Karpas-422 (cell line): ENCODE measurements at regions not wholly inside any gene's neighbourhood (a gene's known extent, or its start where the extent isn't known, plus 50 kb on each side); places are given as distances from the start of the nearest gene placed in this dataset.

Experiments
- DNase-seq: peaks from one replicate; pipeline ENCODE4 v3.0.0-alpha.2; 2015
- H2AFZ ChIP-seq: fragments of 200-600 bp; sonication (generic); 2 replicates; pipeline ENCODE4 v1.6.1; 2014; ENCODE audit warnings: antibody characterized with exemption, low read length, mixed read lengths
- H3K27ac ChIP-seq: fragments of 200-600 bp; sonication (generic); 2 replicates; pipeline ENCODE4 v1.5.1; 2014; ENCODE audit warnings: mild to moderate bottlenecking, low read length, moderate library complexity
- H3K27me3 ChIP-seq: fragments of 200-600 bp; sonication (generic); 2 replicates; pipeline ENCODE4 v1.6.1; 2014; ENCODE audit warnings: low read length, mixed read lengths
- H3K36me3 ChIP-seq: fragments of 200-600 bp; sonication (generic); 2 replicates; pipeline ENCODE4 v1.6.1; 2014; ENCODE audit warnings: low read length, mixed read lengths; ENCODE audit not compliant: insufficient read depth
- H3K4me1 ChIP-seq: fragments of 200-600 bp; sonication (generic); 2 replicates; pipeline ENCODE4 v1.6.1; 2014; ENCODE audit warnings: mild to moderate bottlenecking, low read length, mixed read lengths
- H3K4me2 ChIP-seq: fragments of 200-600 bp; sonication (generic); 2 replicates; pipeline ENCODE4 v1.6.1; 2014; ENCODE audit warnings: low read length, low read depth, mild to moderate bottlenecking; ENCODE audit not compliant: poor library complexity, severe bottlenecking
- H3K4me3 ChIP-seq: fragments of 200-600 bp; sonication (generic); 2 replicates; pipeline ENCODE4 v1.5.1; 2014; ENCODE audit warnings: mild to moderate bottlenecking, antibody characterized with exemption, low read length, mixed read lengths
- H3K79me2 ChIP-seq: fragments of 200-600 bp; sonication (generic); 2 replicates; pipeline ENCODE4 v1.6.1; 2014; ENCODE audit warnings: mild to moderate bottlenecking, low read length, mixed read lengths
- H3K9ac ChIP-seq: fragments of 200-600 bp; sonication (generic); 2 replicates; pipeline ENCODE4 v1.6.0; 2014; ENCODE audit warnings: low read length
- H3K9me2 ChIP-seq: fragments of 200-600 bp; sonication (generic), shearing (Covaris generic); replicated peaks from 2 replicates; pipeline ENCODE4 v1.6.0; 2014; ENCODE audit warnings: mild to moderate bottlenecking, low read length, moderate library complexity; ENCODE audit not compliant: insufficient read depth
- H3K9me3 ChIP-seq: fragments of 300-700, 200-600 bp; sonication (generic); 2 replicates; pipeline ENCODE4 v1.6.1; 2014; ENCODE audit warnings: low read length, mixed read lengths
- H4K20me1 ChIP-seq: fragments of 200-600 bp; sonication (generic); 2 replicates; pipeline ENCODE4 v1.6.1; 2014; ENCODE audit warnings: mild to moderate bottlenecking, antibody characterized with exemption, low read length, low read depth; ENCODE audit not compliant: insufficient read depth

GRCh38 chr2:61688369-61689334 lies 150.5 kb upstream of the XPO1 start:
- Histone ChIP-seq H3K9me3 (no peaks in the 10 kb centered on the region), H3K9ac (no peak overlapping the region), H3K27ac (no peak overlapping the region), H4K20me1 (no peaks in the 10 kb centered on the region), H3K9me2 (no peaks in the 10 kb centered on the region), H3K79me2 (no peaks in the 10 kb centered on the region), H3K4me2 (no peak overlapping the region), H3K27me3 (no peaks in the 10 kb centered on the region), H3K36me3 (no peaks in the 10 kb centered on the region), H3K4me3 (no peak overlapping the region), H3K4me1 (no peaks in the 10 kb centered on the region), H2AFZ (no peak overlapping the region)
- DNase-seq, result no peak

GRCh38 chr2:61679096-61679495 lies 140.9 kb upstream of the XPO1 start:
- no peaks in the 10 kb centered on the region; the same call in 1 of the 2 replicates for H3K27me3 ChIP-seq
- no peaks in the 10 kb centered on the region for H3K4me1 ChIP-seq
- no peaks in the 10 kb centered on the region for H3K36me3 ChIP-seq
- H4K20me1 ChIP-seq, result no peaks in the 10 kb centered on the region
- no peaks in the 10 kb centered on the region for H3K79me2 ChIP-seq
- no peaks in the 10 kb centered on the region for H3K9me2 ChIP-seq
- no peak overlapping the region for H3K4me2 ChIP-seq
- DNase-seq, result no peak
- H3K9me3 ChIP-seq, result peaks cover 16% of the 10 kb centered on the region
- H3K27ac ChIP-seq, result no peak overlapping the region
- H3K9ac ChIP-seq, result no peak overlapping the region
- no peak overlapping the region for H2AFZ ChIP-seq
- no peak overlapping the region for H3K4me3 ChIP-seq

DNA sequence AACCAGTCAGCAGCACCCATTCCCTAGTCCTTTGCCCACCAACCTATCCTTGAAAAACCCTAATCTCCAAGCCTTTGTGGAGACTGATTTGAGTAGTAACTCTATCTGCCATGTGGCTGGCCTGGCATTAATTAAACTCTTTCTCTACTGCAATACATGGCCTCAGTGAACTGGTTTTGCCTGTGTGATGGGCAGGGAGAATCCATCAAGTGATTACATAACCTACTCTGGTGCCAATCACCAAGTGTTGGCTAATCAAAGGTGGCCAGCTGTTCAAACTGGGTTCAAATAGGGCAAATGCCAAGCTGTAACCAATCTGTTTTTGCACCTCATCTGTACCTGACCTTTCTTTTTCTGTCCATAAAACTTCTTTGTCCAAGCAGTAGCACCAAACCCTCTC lies 139.8 kb upstream of the XPO1 start:
- Histone ChIP-seq H2AFZ (no peak overlapping the region), H3K9me3 (peaks cover 17% of the 10 kb centered on the region), H3K4me1 (no peaks in the 10 kb centered on the region), H3K9ac (no peak overlapping the region), H4K20me1 (no peaks in the 10 kb centered on the region), H3K4me2 (no peak overlapping the region), H3K9me2 (no peaks in the 10 kb centered on the region), H3K4me3 (no peak overlapping the region), H3K27me3 (no peaks in the 10 kb centered on the region; the same call in 1 of the 2 replicates), H3K79me2 (no peaks in the 10 kb centered on the region), H3K27ac (no peak overlapping the region), H3K36me3 (no peaks in the 10 kb centered on the region)
- DNase-seq, result no peak

GRCh38 chr2:61677306-61677705 lies 139.2 kb upstream of the XPO1 start:
- H3K4me1 ChIP-seq, result no peaks in the 10 kb centered on the region
- H3K4me2 ChIP-seq, result no peak overlapping the region
- DNase-seq, result peak; percentile 16
- H3K9ac ChIP-seq, result no peak overlapping the region
- no peak overlapping the region for H2AFZ ChIP-seq
- no peaks in the 10 kb centered on the region for H4K20me1 ChIP-seq
- no peaks in the 10 kb centered on the region for H3K36me3 ChIP-seq
- H3K27me3 ChIP-seq, result no peaks in the 10 kb centered on the region; the same call in 1 of the 2 replicates
- H3K4me3 ChIP-seq, result no peak overlapping the region
- H3K9me3 ChIP-seq, result peaks cover 17% of the 10 kb centered on the region
- H3K9me2 ChIP-seq, result no peaks in the 10 kb centered on the region
- no peak overlapping the region for H3K27ac ChIP-seq
- H3K79me2 ChIP-seq, result no peaks in the 10 kb centered on the region

DNA sequence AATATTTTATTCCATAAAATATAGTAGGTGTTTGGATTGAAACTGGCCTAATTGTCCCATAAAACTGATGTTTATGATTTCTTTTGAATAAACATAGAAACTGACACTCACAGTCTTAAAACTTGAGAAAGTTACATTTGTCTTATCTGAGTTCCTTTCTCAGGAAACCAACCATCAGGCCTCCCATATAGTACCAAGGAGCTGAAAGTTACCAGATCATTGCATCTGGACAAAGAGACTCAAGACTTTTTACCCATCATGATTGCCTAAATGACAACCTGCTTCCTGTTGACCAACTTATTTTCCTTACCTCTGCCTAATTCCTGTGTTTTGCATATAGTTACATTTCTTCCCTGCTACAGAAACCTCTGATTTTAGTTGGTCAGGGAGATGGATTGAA lies 137.0 kb upstream of the XPO1 start:
- Histone ChIP-seq H3K9me3 (peaks cover 17% of the 10 kb centered on the region), H3K4me2 (no peak overlapping the region), H3K9ac (no peak overlapping the region), H3K79me2 (no peaks in the 10 kb centered on the region), H3K36me3 (no peaks in the 10 kb centered on the region), H4K20me1 (no peaks in the 10 kb centered on the region), H3K4me3 (no peak overlapping the region), H2AFZ (no peak overlapping the region), H3K27ac (no peak overlapping the region), H3K9me2 (no peaks in the 10 kb centered on the region), H3K27me3 (no peaks in the 10 kb centered on the region; the same call in 1 of the 2 replicates), H3K4me1 (peaks cover 4% of the 10 kb centered on the region; the same call in 1 of the 2 replicates)
- DNase-seq, result no peak

GRCh38 chr2:61671561-61672315 lies 133.6 kb upstream of the XPO1 start:
- no peak overlapping the region for H3K27ac ChIP-seq

DNA sequence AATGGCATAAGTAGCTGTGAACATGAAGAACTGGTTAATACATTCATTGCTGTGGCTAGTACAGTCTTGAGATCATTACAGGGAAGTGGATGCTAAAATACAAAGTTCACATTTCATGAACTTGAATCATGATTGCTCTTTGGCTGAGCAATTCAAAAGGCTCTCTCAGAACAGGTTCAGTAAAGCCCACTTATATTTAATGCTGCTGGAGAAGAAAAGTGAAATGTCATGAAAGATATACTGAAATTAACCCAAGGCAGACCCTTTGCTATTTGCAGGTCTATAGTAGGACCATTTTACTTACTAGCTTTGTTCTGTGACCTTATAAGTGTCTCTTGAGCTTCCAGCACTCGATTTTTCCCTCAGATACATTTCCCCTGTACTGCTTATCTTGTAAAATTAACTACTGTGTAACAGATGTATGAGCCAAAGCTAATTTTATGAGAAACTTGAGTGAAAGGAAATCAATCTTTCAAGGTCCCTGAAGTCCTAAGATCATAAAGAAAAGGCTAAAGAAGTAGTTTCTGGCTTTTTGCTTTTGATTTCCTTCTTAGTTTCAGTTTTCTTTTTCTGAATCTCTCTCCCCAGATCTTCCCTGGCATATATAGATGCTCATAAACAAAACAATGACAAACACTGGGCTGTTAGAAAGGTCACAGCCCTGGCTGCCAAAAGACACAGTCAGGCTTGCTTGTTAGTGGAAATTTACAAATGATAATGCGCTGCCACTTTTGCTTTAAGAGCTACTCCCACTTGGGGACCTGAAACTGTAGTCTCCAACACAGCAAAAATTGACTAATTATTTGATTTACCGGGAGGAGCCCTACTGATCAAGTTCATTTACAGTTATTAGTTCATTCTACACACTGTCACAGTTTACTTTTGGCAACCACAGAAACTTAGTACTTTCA lies 132.7 kb upstream of the XPO1 start:
- H3K9me2 ChIP-seq, result no peaks in the 10 kb centered on the region
- peak overlapping the region; percentile 49 for H3K4me2 ChIP-seq
- no peak for DNase-seq
- no peaks in the 10 kb centered on the region for H3K79me2 ChIP-seq
- H3K4me3 ChIP-seq, result peak overlapping the region; percentile 46; the same call in 1 of the 2 replicates
- no peaks in the 10 kb centered on the region for H4K20me1 ChIP-seq
- H3K9me3 ChIP-seq, result peaks cover 17% of the 10 kb centered on the region
- H2AFZ ChIP-seq, result peak overlapping the region; percentile 45
- H3K36me3 ChIP-seq, result no peaks in the 10 kb centered on the region
- peaks cover 4% of the 10 kb centered on the region; the same call in 1 of the 2 replicates for H3K4me1 ChIP-seq
- H3K27me3 ChIP-seq, result no peaks in the 10 kb centered on the region; the same call in 1 of the 2 replicates
- no peak overlapping the region for H3K27ac ChIP-seq
- H3K9ac ChIP-seq, result peak overlapping the region; percentile 45

More at GRCh38 chr2:61671561-61672315, 133.6 kb upstream of the XPO1 start:
- peak overlapping the region; percentile 46; the same call in 1 of the 2 replicates for H3K4me3 ChIP-seq
- no peaks in the 10 kb centered on the region for H3K79me2 ChIP-seq
- H3K27me3 ChIP-seq, result no peaks in the 10 kb centered on the region; the same call in 1 of the 2 replicates
- peak overlapping the region; percentile 45 for H3K9ac ChIP-seq
- H3K9me2 ChIP-seq, result no peaks in the 10 kb centered on the region
- H3K36me3 ChIP-seq, result no peaks in the 10 kb centered on the region
- DNase-seq, result no peak
- H2AFZ ChIP-seq, result peak overlapping the region; percentile 45; the same call in 1 of the 2 replicates
- H4K20me1 ChIP-seq, result no peaks in the 10 kb centered on the region
- H3K4me2 ChIP-seq, result peak overlapping the region; percentile 49
- peaks cover 17% of the 10 kb centered on the region for H3K9me3 ChIP-seq
- peaks cover 4% of the 10 kb centered on the region; the same call in 1 of the 2 replicates for H3K4me1 ChIP-seq
